ENCODE measurements at regions not wholly inside any gene's neighbourhood (a gene's known extent, or its start where the extent isn't known, plus 50 kb on each side); places are given as distances from the start of the nearest gene placed in this dataset.

GRCh38 chr3:157614896-157615295, 111.7 kb upstream of the VEPH1 start:
- TF ChIP-seq, protein P1, sequence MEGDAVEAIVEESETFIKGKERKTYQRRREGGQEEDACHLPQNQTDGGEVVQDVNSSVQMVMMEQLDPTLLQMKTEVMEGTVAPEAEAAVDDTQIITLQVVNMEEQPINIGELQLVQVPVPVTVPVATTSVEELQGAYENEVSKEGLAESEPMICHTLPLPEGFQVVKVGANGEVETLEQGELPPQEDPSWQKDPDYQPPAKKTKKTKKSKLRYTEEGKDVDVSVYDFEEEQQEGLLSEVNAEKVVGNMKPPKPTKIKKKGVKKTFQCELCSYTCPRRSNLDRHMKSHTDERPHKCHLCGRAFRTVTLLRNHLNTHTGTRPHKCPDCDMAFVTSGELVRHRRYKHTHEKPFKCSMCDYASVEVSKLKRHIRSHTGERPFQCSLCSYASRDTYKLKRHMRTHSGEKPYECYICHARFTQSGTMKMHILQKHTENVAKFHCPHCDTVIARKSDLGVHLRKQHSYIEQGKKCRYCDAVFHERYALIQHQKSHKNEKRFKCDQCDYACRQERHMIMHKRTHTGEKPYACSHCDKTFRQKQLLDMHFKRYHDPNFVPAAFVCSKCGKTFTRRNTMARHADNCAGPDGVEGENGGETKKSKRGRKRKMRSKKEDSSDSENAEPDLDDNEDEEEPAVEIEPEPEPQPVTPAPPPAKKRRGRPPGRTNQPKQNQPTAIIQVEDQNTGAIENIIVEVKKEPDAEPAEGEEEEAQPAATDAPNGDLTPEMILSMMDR (IDR thresholded peaks at IDR 0.05; ENCODE audit: borderline replicate concordance, extremely low read depth, low read length, poor library complexity, severe bottlenecking): no peak
- TF ChIP-seq EZH2 (IDR thresholded peaks at IDR 0.05; ENCODE audit: borderline replicate concordance, low read depth, low read length, severe bottlenecking): no peak
